Aorta (tissue), 5 donors: ENCODE measurements at regions not wholly inside any gene's neighbourhood (a gene's known extent, or its start where the extent isn't known, plus 50 kb on each side); places are given as distances from the start of the nearest gene placed in this dataset.
A peak's percentile ranks its signal among the peaks of the same experiment; 100 is the strongest.

Experiments used
- ATAC-seq: fragments of 200-7000 bp; cut with Tn5 transposase; one replicate; pipeline ENCODE4 v1.9.1; 2022; ENCODE audit warnings: moderate library complexity; ENCODE audit not compliant: low FRiP score
- DNase-seq, 2 donors: peaks; one replicate each; pipeline ENCODE4 v3.0.0-alpha.2; 2020
- H3K27ac ChIP-seq, 2 donors: one replicate each; pipeline ENCODE4 v1.5.1; 2013; ENCODE audit warnings: low read length in 2 of 2, mild to moderate bottlenecking in 2 of 2, moderate library complexity in 2 of 2, control low read depth in 1 of 2, inconsistent platforms in 1 of 2, low read depth in 1 of 2
- H3K27me3 ChIP-seq, 2 donors: one replicate each; pipeline ENCODE4 v1.6.1; 2013; ENCODE audit warnings: control low read depth in 1 of 2, low read length in 1 of 2, mild to moderate bottlenecking in 1 of 2, moderate library complexity in 1 of 2; ENCODE audit not compliant: insufficient read depth in 2 of 2, control insufficient read depth in 1 of 2
- H3K36me3 ChIP-seq, 2 donors: one replicate each; pipeline ENCODE4 v1.6.1; 2013; ENCODE audit warnings: control low read depth in 1 of 2, low read length in 1 of 2, mild to moderate bottlenecking in 1 of 2; ENCODE audit not compliant: insufficient read depth in 2 of 2, control insufficient read depth in 1 of 2
- H3K4me1 ChIP-seq, 2 donors: one replicate each; pipeline ENCODE4 v1.6.1; 2013; ENCODE audit warnings: low read length in 2 of 2, control low read depth in 1 of 2, mild to moderate bottlenecking in 1 of 2, moderate library complexity in 1 of 2; ENCODE audit not compliant: insufficient read depth in 2 of 2, control insufficient read depth in 1 of 2
- H3K4me3 ChIP-seq, 2 donors: one replicate each; pipeline ENCODE4 v1.5.1; 2013; ENCODE audit warnings: low read length in 2 of 2, control low read depth in 1 of 2, mild to moderate bottlenecking in 1 of 2
- H3K9me3 ChIP-seq: one replicate; pipeline ENCODE4 v1.6.1; 2013; ENCODE audit warnings: mild to moderate bottlenecking, low read length; ENCODE audit not compliant: control insufficient read depth
- WGBS, 2 donors: extraction: QIAGEN DNeasy Blood & Tissue Kit; methylation state at CpG; one replicate each; pipeline ENCODE4 v1.1.7; 2013; 5-methylcytosine and 5-hydroxymethylcytosine counted together
- intact Hi-C, 2 donors: fragments of 100-400 bp; cut with DNase I; formaldehyde crosslinking; loops; one replicate each; pipeline versions ENCODE4 v1.14.2 to v1.15.0; 2022
- donor health status: healthy with polysubstance abuse.
- donor health status: Bipolar disorder and iron deficiency.
- donor health status: DM: no; HTN: no; CAD: no.
- donor health status: DM: no; HTN: no; CAD: no.
- donor health status: DM: yes; HTN: yes; CAD: no.

- Histone ChIP-seq H3K4me1 (no peaks in the 10 kb centered on the region), H3K27ac (no peak overlapping the region), H3K27me3 (no peaks in the 10 kb centered on the region), H3K9me3 (no peaks in the 10 kb centered on the region), H3K4me3 (no peak overlapping the region), H3K36me3 (no peaks in the 10 kb centered on the region)
- intact Hi-C loops: no loop called here
- no peak for ATAC-seq
- 69 to 73% methylated on average over 5 of the region's 5 CpGs for WGBS, 2 donors
- no peak for DNase-seq
Observed at GRCh38 chr10:78861529-78862327, 207.0 kb upstream of the ZMIZ1 start.

GRCh38 chr10:78862328-78862640 lies 206.5 kb upstream of the ZMIZ1 start:
- no peak overlapping the region for H3K4me3 ChIP-seq
- DNase-seq (no peak), ATAC-seq (no peak)
- H3K27me3 ChIP-seq: no peaks in the 10 kb centered on the region
- H3K9me3 ChIP-seq: no peaks in the 10 kb centered on the region
- intact Hi-C loops: no loop called here
- no peaks in the 10 kb centered on the region for H3K4me1 ChIP-seq
- H3K27ac ChIP-seq: no peak overlapping the region
- H3K36me3 ChIP-seq: no peaks in the 10 kb centered on the region
- 95% methylated on average over 4 of the region's 4 CpGs for WGBS, 2 donors

- H3K27me3 ChIP-seq: no peaks in the 10 kb centered on the region
- WGBS, 2 donors: 95 to 96% methylated on average over 9 of the region's 9 CpGs
- no peaks in the 10 kb centered on the region for H3K36me3 ChIP-seq
- no peaks in the 10 kb centered on the region for H3K9me3 ChIP-seq
- no peak overlapping the region for H3K27ac ChIP-seq
- ATAC-seq: no peak
- no peaks in the 10 kb centered on the region for H3K4me1 ChIP-seq
- no peak overlapping the region for H3K4me3 ChIP-seq
- intact Hi-C loops: no loop called here
- DNase-seq: no peak
Observed at GRCh38 chr10:78863140-78863905, 205.4 kb upstream of the ZMIZ1 start.

GRCh38 chr10:78863906-78864239 lies 204.9 kb upstream of the ZMIZ1 start:
- Histone ChIP-seq H3K27me3 (no peaks in the 10 kb centered on the region), H3K4me3 (no peak overlapping the region), H3K4me1 (no peaks in the 10 kb centered on the region), H3K36me3 (no peaks in the 10 kb centered on the region), H3K9me3 (no peaks in the 10 kb centered on the region), H3K27ac (no peak overlapping the region)
- DNase-seq: no peak
- no peak for ATAC-seq
- intact Hi-C loops: no loop called here
- 99 to 100% methylated on average over 1 of the region's 1 CpG for WGBS, 2 donors

- intact Hi-C loops: no loop called here
- Histone ChIP-seq H3K36me3 (no peaks in the 10 kb centered on the region), H3K27me3 (no peaks in the 10 kb centered on the region), H3K4me3 (no peak overlapping the region), H3K9me3 (no peaks in the 10 kb centered on the region), H3K27ac (no peak overlapping the region), H3K4me1 (no peaks in the 10 kb centered on the region)
- WGBS, 2 donors: 89 to 90% methylated on average over 14 of the region's 14 CpGs
- DNase-seq: no peak
- ATAC-seq: no peak
Observed at GRCh38 chr10:78864761-78865537, 203.8 kb upstream of the ZMIZ1 start.

GRCh38 chr10:78865538-78865875 lies 203.3 kb upstream of the ZMIZ1 start:
- Histone ChIP-seq H3K9me3 (no peaks in the 10 kb centered on the region), H3K27ac (no peak overlapping the region), H3K27me3 (no peaks in the 10 kb centered on the region), H3K36me3 (no peaks in the 10 kb centered on the region), H3K4me3 (no peak overlapping the region), H3K4me1 (no peaks in the 10 kb centered on the region)
- WGBS, 2 donors: 4 to 8% methylated on average over 4 of the region's 4 CpGs
- ATAC-seq: no peak
- intact Hi-C loops: no loop called here
- DNase-seq: peak in 1 of 2 donors; percentile 61

GRCh38 chr10:78865931-78866717 lies 202.6 kb upstream of the ZMIZ1 start:
- 94 to 96% methylated on average over 12 of the region's 12 CpGs for WGBS, 2 donors
- no peak for ATAC-seq
- intact Hi-C loops: no loop called here
- no peak for DNase-seq
- Histone ChIP-seq H3K27me3 (no peaks in the 10 kb centered on the region), H3K27ac (no peak overlapping the region), H3K36me3 (no peaks in the 10 kb centered on the region), H3K4me3 (no peak overlapping the region), H3K9me3 (no peaks in the 10 kb centered on the region), H3K4me1 (no peaks in the 10 kb centered on the region)

- ATAC-seq (no peak), DNase-seq (no peak)
- Histone ChIP-seq H3K36me3 (no peaks in the 10 kb centered on the region), H3K27me3 (no peaks in the 10 kb centered on the region), H3K4me1 (no peaks in the 10 kb centered on the region), H3K9me3 (no peaks in the 10 kb centered on the region), H3K4me3 (no peak overlapping the region), H3K27ac (no peak overlapping the region)
- intact Hi-C loops: no loop called here
- 94% methylated on average over 6 to 7 of the region's 7 CpGs for WGBS, 2 donors
Observed at GRCh38 chr10:78866731-78867554, 201.8 kb upstream of the ZMIZ1 start.
